ENCODE measurements at regions not wholly inside any gene's neighbourhood (a gene's known extent, or its start where the extent isn't known, plus 50 kb on each side); places are given as distances from the start of the nearest gene placed in this dataset.

- no peak overlapping the region for H3K4me3 ChIP-seq (ENCODE audit: low read length in 2 of 2)
- H3K36me3 ChIP-seq (ENCODE audit: control insufficient read depth in 2 of 2, insufficient read depth in 2 of 2, low read length in 1 of 2), result no peaks in the 10 kb centered on the region
- H3K4me1 ChIP-seq (ENCODE audit: control insufficient read depth in 2 of 2, insufficient read depth in 2 of 2, low read length in 2 of 2), result no peaks in the 10 kb centered on the region
- peaks cover 0 to 3% of the 10 kb centered on the region in 2 donors for H3K9me3 ChIP-seq (ENCODE audit: control insufficient read depth in 2 of 2, insufficient read depth in 1 of 2, low read length in 1 of 2)
- no peak for DNase-seq (ENCODE audit: low read depth in 6 of 9, low spot score in 9 of 9)
- H3K27me3 ChIP-seq (ENCODE audit: control insufficient read depth in 2 of 2, insufficient read depth in 1 of 2, low read length in 1 of 2), result no peaks in the 10 kb centered on the region
- no peak overlapping the region for H3K27ac ChIP-seq (ENCODE audit: low read depth in 1 of 2, low read length in 1 of 2)
- 85% methylated on average over 3 of the region's 3 CpGs for WGBS
Measured at GRCh38 chr18:1191341-1191740, 286.7 kb downstream of the ADCYAP1 start.

- no peak for DNase-seq (ENCODE audit: low read depth in 6 of 9, low spot score in 9 of 9)
- no peaks in the 10 kb centered on the region for H3K4me1 ChIP-seq (ENCODE audit: control insufficient read depth in 2 of 2, insufficient read depth in 2 of 2, low read length in 2 of 2)
- H3K27ac ChIP-seq (ENCODE audit: low read depth in 1 of 2, low read length in 1 of 2), result no peak overlapping the region
- H3K36me3 ChIP-seq (ENCODE audit: control insufficient read depth in 2 of 2, insufficient read depth in 2 of 2, low read length in 1 of 2), result no peaks in the 10 kb centered on the region
- no peak overlapping the region for H3K4me3 ChIP-seq (ENCODE audit: low read length in 2 of 2)
- H3K9me3 ChIP-seq (ENCODE audit: control insufficient read depth in 2 of 2, insufficient read depth in 1 of 2, low read length in 1 of 2), result peaks cover 0 to 2% of the 10 kb centered on the region in 2 donors
- WGBS, result 89% methylated on average over 1 of the region's 1 CpG
- no peaks in the 10 kb centered on the region for H3K27me3 ChIP-seq (ENCODE audit: control insufficient read depth in 2 of 2, insufficient read depth in 1 of 2, low read length in 1 of 2)
Measured at GRCh38 chr18:1213126-1213525, 308.5 kb downstream of the ADCYAP1 start.

DNA sequence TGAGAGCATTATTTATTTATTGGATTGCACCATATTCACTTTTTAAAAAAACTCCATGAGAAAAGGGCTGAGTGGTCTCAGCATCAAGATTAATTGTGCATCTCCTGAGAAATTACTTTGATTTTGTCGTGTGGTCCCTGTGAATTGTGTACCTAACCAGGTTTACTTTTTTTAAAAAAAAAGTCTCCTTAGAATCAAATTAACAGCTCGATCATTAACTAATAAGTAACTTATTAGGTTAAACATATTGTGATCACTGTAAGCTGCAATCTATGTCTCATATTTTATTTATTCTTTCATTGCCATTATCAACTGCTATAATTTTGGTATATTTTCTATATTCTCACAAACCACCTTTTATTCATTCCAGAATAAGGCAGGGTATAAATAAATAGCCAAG is 318.2 kb downstream of the ADCYAP1 start:
- no peak overlapping the region for H3K4me3 ChIP-seq (ENCODE audit: low read length in 2 of 2)
- WGBS, result 88% methylated on average over 2 of the region's 2 CpGs

DNA sequence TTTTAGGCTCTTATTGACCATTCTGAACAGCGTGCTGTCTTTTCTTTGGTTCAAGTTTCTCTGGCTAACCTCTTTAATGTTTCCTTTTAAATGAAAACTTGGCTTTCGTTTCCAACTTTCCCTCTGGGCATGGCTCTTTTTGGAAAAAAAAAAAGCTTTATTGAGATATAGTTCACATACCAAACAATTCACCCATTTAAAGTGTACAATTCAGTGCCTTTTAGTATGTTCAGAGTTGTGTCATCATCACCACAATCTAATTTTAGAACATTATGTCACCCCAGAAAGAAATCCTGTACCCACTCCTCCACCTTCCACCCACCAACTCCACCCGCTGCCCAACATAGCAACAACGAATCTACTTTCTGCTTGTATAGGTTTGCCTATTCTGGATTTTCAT is 322.4 kb downstream of the ADCYAP1 start:
- DNase-seq (ENCODE audit: low read depth in 6 of 9, low spot score in 9 of 9), result no peak
- H3K27ac ChIP-seq (ENCODE audit: low read depth in 1 of 2, low read length in 1 of 2), result no peak overlapping the region
- H3K4me1 ChIP-seq (ENCODE audit: control insufficient read depth in 2 of 2, insufficient read depth in 2 of 2, low read length in 2 of 2), result no peaks in the 10 kb centered on the region
- 89% methylated on average over 4 of the region's 4 CpGs for WGBS
- H3K27me3 ChIP-seq (ENCODE audit: control insufficient read depth in 2 of 2, insufficient read depth in 1 of 2, low read length in 1 of 2), result no peaks in the 10 kb centered on the region
- no peaks in the 10 kb centered on the region for H3K9me3 ChIP-seq (ENCODE audit: control insufficient read depth in 2 of 2, insufficient read depth in 1 of 2, low read length in 1 of 2)
- no peaks in the 10 kb centered on the region for H3K36me3 ChIP-seq (ENCODE audit: control insufficient read depth in 2 of 2, insufficient read depth in 2 of 2, low read length in 1 of 2)
- H3K4me3 ChIP-seq (ENCODE audit: low read length in 2 of 2), result no peak overlapping the region

More for the DNA sequence above, 318.2 kb downstream of the ADCYAP1 start:
- Histone ChIP-seq H3K36me3 (ENCODE audit: control insufficient read depth in 2 of 2, insufficient read depth in 2 of 2, low read length in 1 of 2) (no peaks in the 10 kb centered on the region), H3K27me3 (ENCODE audit: control insufficient read depth in 2 of 2, insufficient read depth in 1 of 2, low read length in 1 of 2) (no peaks in the 10 kb centered on the region), H3K9me3 (ENCODE audit: control insufficient read depth in 2 of 2, insufficient read depth in 1 of 2, low read length in 1 of 2) (no peaks in the 10 kb centered on the region), H3K27ac (ENCODE audit: low read depth in 1 of 2, low read length in 1 of 2) (no peak overlapping the region), H3K4me1 (ENCODE audit: control insufficient read depth in 2 of 2, insufficient read depth in 2 of 2, low read length in 2 of 2) (no peaks in the 10 kb centered on the region)
- no peak for DNase-seq (ENCODE audit: low read depth in 6 of 9, low spot score in 9 of 9)

- Histone ChIP-seq H3K36me3 (ENCODE audit: control insufficient read depth in 2 of 2, insufficient read depth in 2 of 2, low read length in 1 of 2) (no peaks in the 10 kb centered on the region), H3K4me3 (ENCODE audit: low read length in 2 of 2) (no peak overlapping the region), H3K27ac (ENCODE audit: low read depth in 1 of 2, low read length in 1 of 2) (no peak overlapping the region), H3K4me1 (ENCODE audit: control insufficient read depth in 2 of 2, insufficient read depth in 2 of 2, low read length in 2 of 2) (no peaks in the 10 kb centered on the region), H3K27me3 (ENCODE audit: control insufficient read depth in 2 of 2, insufficient read depth in 1 of 2, low read length in 1 of 2) (no peaks in the 10 kb centered on the region), H3K9me3 (ENCODE audit: control insufficient read depth in 2 of 2, insufficient read depth in 1 of 2, low read length in 1 of 2) (no peaks in the 10 kb centered on the region)
- DNase-seq (ENCODE audit: low read depth in 6 of 9, low spot score in 9 of 9), result no peak
- WGBS, result 94% methylated on average over 2 of the region's 2 CpGs
Measured at GRCh38 chr18:1229634-1230033, 325.0 kb downstream of the ADCYAP1 start.

DNA sequence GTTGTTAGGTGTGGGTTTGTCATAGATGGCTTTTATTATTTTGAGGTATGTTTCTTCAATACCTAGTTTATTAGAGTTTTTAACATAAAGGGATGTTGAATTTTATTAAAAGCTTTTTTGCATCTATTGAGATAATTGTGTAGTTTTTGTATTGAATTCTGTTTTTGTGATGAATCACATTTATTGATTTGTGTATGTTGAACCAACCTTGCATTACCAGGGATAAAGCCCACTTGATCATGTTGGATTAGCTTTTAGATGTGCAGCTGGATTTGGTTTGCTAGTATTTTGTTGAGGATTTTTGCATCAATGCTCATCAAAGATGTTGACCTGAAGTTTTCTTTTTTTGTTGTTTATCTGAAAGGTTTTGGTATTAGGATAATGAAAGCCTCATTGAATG is 328.2 kb downstream of the ADCYAP1 start:
- no peak for DNase-seq (ENCODE audit: low read depth in 6 of 9, low spot score in 9 of 9)
- H3K4me3 ChIP-seq (ENCODE audit: low read length in 2 of 2), result no peak overlapping the region
- no peaks in the 10 kb centered on the region for H3K9me3 ChIP-seq (ENCODE audit: control insufficient read depth in 2 of 2, insufficient read depth in 1 of 2, low read length in 1 of 2)
- no peaks in the 10 kb centered on the region for H3K36me3 ChIP-seq (ENCODE audit: control insufficient read depth in 2 of 2, insufficient read depth in 2 of 2, low read length in 1 of 2)
- no peak overlapping the region for H3K27ac ChIP-seq (ENCODE audit: low read depth in 1 of 2, low read length in 1 of 2)
- H3K27me3 ChIP-seq (ENCODE audit: control insufficient read depth in 2 of 2, insufficient read depth in 1 of 2, low read length in 1 of 2), result no peaks in the 10 kb centered on the region
- no peaks in the 10 kb centered on the region for H3K4me1 ChIP-seq (ENCODE audit: control insufficient read depth in 2 of 2, insufficient read depth in 2 of 2, low read length in 2 of 2)

- Histone ChIP-seq H3K27me3 (ENCODE audit: control insufficient read depth in 2 of 2, insufficient read depth in 1 of 2, low read length in 1 of 2) (no peaks in the 10 kb centered on the region), H3K9me3 (ENCODE audit: control insufficient read depth in 2 of 2, insufficient read depth in 1 of 2, low read length in 1 of 2) (peaks cover 1 to 5% of the 10 kb centered on the region in 2 donors)
- WGBS, result 85% methylated on average over 4 of the region's 4 CpGs
Measured at GRCh38 chr18:1240701-1241100, 336.0 kb downstream of the ADCYAP1 start.

DNA sequence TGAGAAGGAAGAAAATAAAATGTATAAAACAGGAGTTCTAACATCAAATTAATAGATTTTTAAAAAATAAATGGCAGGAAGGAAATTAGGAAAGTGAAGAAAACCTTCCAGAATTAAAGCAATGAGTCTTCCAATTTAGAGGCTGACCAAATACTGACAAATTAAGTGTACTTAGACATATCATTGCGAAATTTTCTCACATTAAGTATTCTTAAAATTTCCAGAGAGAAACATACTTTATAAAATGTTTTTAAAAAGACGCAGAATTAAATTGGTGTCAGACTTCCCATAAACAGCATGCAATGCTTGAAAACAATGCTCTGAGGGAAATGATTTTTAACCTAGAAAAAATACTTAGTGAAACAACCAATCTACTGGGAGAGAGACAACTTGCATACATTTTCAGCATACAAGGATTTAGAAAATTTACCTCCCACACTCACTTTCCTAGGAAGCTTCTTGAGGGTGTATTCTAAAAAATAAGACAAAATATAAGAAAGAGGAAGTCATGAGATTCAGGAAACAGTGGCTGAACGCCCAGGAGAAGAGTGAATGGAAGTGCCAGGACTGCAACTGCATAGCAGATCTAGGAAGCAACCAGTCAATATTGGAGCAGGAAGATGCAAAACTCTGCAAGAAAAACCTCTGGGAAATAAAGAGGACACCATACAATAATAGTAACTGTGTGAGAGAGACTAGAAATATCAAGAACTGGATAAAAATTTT is 339.9 kb downstream of the ADCYAP1 start:
- 65% methylated on average over 3 of the region's 3 CpGs for WGBS
- Histone ChIP-seq H3K36me3 (ENCODE audit: control insufficient read depth in 2 of 2, insufficient read depth in 2 of 2, low read length in 1 of 2) (no peaks in the 10 kb centered on the region), H3K27me3 (ENCODE audit: control insufficient read depth in 2 of 2, insufficient read depth in 1 of 2, low read length in 1 of 2) (no peaks in the 10 kb centered on the region), H3K4me1 (ENCODE audit: control insufficient read depth in 2 of 2, insufficient read depth in 2 of 2, low read length in 2 of 2) (no peaks in the 10 kb centered on the region), H3K4me3 (ENCODE audit: low read length in 2 of 2) (no peak overlapping the region), H3K27ac (ENCODE audit: low read depth in 1 of 2, low read length in 1 of 2) (no peak overlapping the region), H3K9me3 (ENCODE audit: control insufficient read depth in 2 of 2, insufficient read depth in 1 of 2, low read length in 1 of 2) (peaks cover 1 to 5% of the 10 kb centered on the region in 2 donors)
- DNase-seq (ENCODE audit: low read depth in 6 of 9, low spot score in 9 of 9), result no peak

More at GRCh38 chr18:1240701-1241100, 336.0 kb downstream of the ADCYAP1 start:
- H3K4me3 ChIP-seq (ENCODE audit: low read length in 2 of 2), result no peak overlapping the region
- H3K4me1 ChIP-seq (ENCODE audit: control insufficient read depth in 2 of 2, insufficient read depth in 2 of 2, low read length in 2 of 2), result no peaks in the 10 kb centered on the region
- no peak overlapping the region for H3K27ac ChIP-seq (ENCODE audit: low read depth in 1 of 2, low read length in 1 of 2)
- H3K36me3 ChIP-seq (ENCODE audit: control insufficient read depth in 2 of 2, insufficient read depth in 2 of 2, low read length in 1 of 2), result no peaks in the 10 kb centered on the region
- no peak for DNase-seq (ENCODE audit: low read depth in 6 of 9, low spot score in 9 of 9)

DNA sequence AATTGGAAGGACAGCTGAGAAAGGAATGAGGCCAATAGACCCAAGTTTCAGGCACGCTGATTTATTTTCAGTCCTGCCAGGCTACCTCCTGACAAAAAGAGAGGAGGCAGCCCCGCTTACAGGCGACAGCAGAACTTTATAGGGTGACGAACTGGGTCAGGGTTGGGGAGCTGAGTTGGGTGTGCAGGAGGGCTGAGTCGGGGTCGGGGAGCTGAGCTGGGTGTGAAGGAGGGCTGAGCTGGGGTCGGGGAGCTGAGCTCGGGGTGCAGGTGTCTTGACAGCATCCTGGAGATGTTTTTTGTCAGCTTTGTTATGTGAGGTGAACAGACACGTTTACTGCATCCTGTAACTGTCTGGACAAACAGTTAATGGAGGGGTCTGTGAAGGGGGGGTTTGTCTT is 342.2 kb downstream of the ADCYAP1 start:
- H3K27ac ChIP-seq (ENCODE audit: low read depth in 1 of 2, low read length in 1 of 2), result no peak overlapping the region
- DNase-seq (ENCODE audit: low read depth in 6 of 9, low spot score in 9 of 9), result no peak
- no peak overlapping the region for H3K4me3 ChIP-seq (ENCODE audit: low read length in 2 of 2)
- H3K36me3 ChIP-seq (ENCODE audit: control insufficient read depth in 2 of 2, insufficient read depth in 2 of 2, low read length in 1 of 2), result no peaks in the 10 kb centered on the region
- no peaks in the 10 kb centered on the region for H3K27me3 ChIP-seq (ENCODE audit: control insufficient read depth in 2 of 2, insufficient read depth in 1 of 2, low read length in 1 of 2)
- no peaks in the 10 kb centered on the region for H3K4me1 ChIP-seq (ENCODE audit: control insufficient read depth in 2 of 2, insufficient read depth in 2 of 2, low read length in 2 of 2)
- 75% methylated on average over 9 of the region's 9 CpGs for WGBS
- peaks cover 0 to 2% of the 10 kb centered on the region in 2 donors for H3K9me3 ChIP-seq (ENCODE audit: control insufficient read depth in 2 of 2, insufficient read depth in 1 of 2, low read length in 1 of 2)
